Upper lobe of right lung (tissue), 1 donor: ENCODE measurements at regions not wholly inside any gene's neighbourhood (a gene's known extent, or its start where the extent isn't known, plus 50 kb on each side); places are given as distances from the start of the nearest gene placed in this dataset.

Experiments
- ATAC-seq: fragments of 200-7000 bp; cut with Tn5 transposase; one replicate; pipeline ENCODE4 v1.9.1; 2020; ENCODE audit warnings: mild to moderate bottlenecking, moderate library complexity
- DNase-seq: peaks from one replicate; pipeline ENCODE4 v3.0.0-alpha.2; 2020
- H3K27ac ChIP-seq: fragments of 200-600 bp; one replicate; pipeline ENCODE4 v1.8.0; 2022
- H3K27me3 ChIP-seq: fragments of 200-600 bp; one replicate; pipeline ENCODE4 v1.8.0; 2022; ENCODE audit warnings: mild to moderate bottlenecking
- H3K36me3 ChIP-seq: fragments of 200-600 bp; one replicate; pipeline ENCODE4 v1.8.0; 2022
- H3K4me1 ChIP-seq: fragments of 200-600 bp; one replicate; pipeline ENCODE4 v1.8.0; 2022
- H3K4me3 ChIP-seq: fragments of 200-600 bp; one replicate; pipeline ENCODE4 v1.8.0; 2022; ENCODE audit warnings: mild to moderate bottlenecking
- H3K9me3 ChIP-seq: fragments of 200-600 bp; one replicate; pipeline ENCODE4 v1.8.0; 2022
- intact Hi-C: fragments of 100-400 bp; cut with DNase I; formaldehyde crosslinking; loops from one replicate; pipeline ENCODE4 v1.11.0; 2022
- TF ChIP-seq, protein P1 (sequence below): fragments of 200-600 bp; IDR thresholded peaks from one replicate; pipeline ENCODE4 v1.8.0; 2022; ENCODE audit warnings: antibody characterized with exemption
- donor health status: DM: no; HTN: yes; CAD: no; lungs with severe emphysema.

DNA sequence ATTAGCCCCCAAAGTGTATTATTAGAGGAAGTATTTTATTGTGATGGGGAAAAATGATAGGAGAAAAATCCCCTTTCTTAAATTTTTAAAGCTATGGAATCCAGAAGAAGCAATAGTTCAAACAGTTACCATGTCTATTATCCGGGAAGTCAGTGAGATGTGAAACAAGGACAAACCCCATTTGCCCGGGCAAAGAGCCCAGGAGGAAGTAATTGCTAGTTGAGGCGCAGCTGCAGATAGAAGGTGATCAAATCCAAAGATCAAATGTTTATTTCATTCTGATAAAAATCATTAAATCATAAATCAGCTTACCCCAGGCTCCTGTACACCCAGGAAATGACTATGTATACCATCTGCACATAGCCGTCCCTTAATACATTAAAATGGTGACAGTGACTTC is 204.0 kb upstream of the CRBN start:
- H3K4me1 ChIP-seq = no peaks in the 10 kb centered on the region
- H3K36me3 ChIP-seq = no peaks in the 10 kb centered on the region

DNA sequence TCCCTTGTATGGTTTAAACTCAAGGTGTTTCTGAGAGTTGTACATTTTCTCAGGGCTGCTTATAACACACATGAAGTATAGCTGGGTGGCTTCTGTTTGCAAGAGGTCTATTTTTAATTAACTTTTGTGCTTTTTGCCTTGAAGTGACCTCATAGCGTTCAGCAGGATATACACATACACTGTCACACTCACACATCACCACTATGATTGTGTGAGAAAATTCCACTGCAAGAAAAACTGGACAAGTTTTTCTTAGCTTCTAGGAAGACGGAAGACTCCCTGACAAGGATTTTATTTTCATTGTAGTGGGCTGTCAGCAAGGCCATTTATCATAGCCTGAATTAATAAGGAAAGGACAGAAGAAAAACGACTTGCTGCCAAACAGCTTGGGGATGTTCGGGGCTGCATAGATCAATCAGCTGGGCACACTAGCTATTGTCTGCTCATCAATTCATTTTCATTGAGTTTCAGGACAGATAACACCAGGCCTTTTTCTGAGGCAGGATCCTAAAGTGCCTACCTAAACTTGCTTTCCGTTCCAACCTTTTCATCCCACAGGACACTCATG is 192.8 kb upstream of the CRBN start:
- no peak overlapping the region for H3K4me3 ChIP-seq
- ATAC-seq (no peak), DNase-seq (no peak)
- intact Hi-C loops = no loop called here
- no peaks in the 10 kb centered on the region for H3K36me3 ChIP-seq
- no peaks in the 10 kb centered on the region for H3K4me1 ChIP-seq
- H3K27me3 ChIP-seq = no peaks in the 10 kb centered on the region
- TF ChIP-seq, protein P1, sequence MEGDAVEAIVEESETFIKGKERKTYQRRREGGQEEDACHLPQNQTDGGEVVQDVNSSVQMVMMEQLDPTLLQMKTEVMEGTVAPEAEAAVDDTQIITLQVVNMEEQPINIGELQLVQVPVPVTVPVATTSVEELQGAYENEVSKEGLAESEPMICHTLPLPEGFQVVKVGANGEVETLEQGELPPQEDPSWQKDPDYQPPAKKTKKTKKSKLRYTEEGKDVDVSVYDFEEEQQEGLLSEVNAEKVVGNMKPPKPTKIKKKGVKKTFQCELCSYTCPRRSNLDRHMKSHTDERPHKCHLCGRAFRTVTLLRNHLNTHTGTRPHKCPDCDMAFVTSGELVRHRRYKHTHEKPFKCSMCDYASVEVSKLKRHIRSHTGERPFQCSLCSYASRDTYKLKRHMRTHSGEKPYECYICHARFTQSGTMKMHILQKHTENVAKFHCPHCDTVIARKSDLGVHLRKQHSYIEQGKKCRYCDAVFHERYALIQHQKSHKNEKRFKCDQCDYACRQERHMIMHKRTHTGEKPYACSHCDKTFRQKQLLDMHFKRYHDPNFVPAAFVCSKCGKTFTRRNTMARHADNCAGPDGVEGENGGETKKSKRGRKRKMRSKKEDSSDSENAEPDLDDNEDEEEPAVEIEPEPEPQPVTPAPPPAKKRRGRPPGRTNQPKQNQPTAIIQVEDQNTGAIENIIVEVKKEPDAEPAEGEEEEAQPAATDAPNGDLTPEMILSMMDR = no peak
- no peaks in the 10 kb centered on the region for H3K9me3 ChIP-seq
- no peak overlapping the region for H3K27ac ChIP-seq

More for the DNA sequence above, 204.0 kb upstream of the CRBN start:
- Histone ChIP-seq H3K4me3 (no peak overlapping the region), H3K27ac (no peak overlapping the region), H3K9me3 (no peaks in the 10 kb centered on the region), H3K27me3 (no peaks in the 10 kb centered on the region)
- ATAC-seq = no peak
- intact Hi-C loops = no loop called here
- TF ChIP-seq, protein P1 = no peak
- no peak for DNase-seq

DNA sequence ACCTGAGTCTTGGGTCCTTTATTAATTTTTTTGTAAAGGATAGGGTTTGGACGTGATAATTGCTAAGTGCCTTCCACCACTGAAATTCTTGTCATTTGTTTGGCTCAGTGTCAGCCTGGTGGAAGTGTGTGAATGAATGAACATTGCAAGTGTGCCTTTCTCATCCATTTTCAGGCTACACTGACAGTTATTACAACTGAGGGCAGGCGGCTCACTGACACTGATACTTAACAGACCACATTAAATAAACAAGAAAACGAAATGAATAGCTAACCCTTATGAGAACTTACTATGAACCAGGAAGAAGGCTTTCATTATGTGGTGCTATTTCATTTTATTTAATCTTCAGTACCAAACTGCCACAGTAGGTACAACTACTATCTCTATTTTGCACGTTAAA is 188.8 kb upstream of the CRBN start:
- H3K27me3 ChIP-seq = no peaks in the 10 kb centered on the region
- no peak overlapping the region for H3K27ac ChIP-seq
- no peak overlapping the region for H3K4me3 ChIP-seq
- no peaks in the 10 kb centered on the region for H3K9me3 ChIP-seq
- no peaks in the 10 kb centered on the region for H3K36me3 ChIP-seq
- DNase-seq (no peak), ATAC-seq (no peak)
- intact Hi-C loops = no loop called here
- TF ChIP-seq, protein P1 = no peak
- no peaks in the 10 kb centered on the region for H3K4me1 ChIP-seq

DNA sequence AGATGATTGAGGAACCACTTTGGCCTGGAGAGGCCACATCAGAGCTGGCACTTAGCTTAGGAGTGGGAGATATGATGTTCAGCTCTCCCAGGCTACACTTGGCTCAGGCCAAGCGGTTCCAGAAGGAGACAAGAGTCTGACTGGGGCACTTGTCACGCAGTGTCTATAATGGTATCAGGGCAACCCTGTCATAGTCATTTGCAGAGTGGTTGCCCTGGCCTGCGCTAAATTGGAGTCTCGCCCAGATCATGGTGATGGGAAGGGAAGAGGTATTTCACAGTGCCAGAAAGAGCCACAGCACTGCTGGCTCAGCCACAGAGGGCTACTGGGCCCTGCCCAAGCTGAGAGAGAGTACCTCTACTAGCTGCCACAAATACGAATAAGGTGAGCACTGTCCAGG is 186.9 kb upstream of the CRBN start:
- intact Hi-C loops = no loop called here
- no peak overlapping the region for H3K4me3 ChIP-seq
- TF ChIP-seq, protein P1 = no peak
- H3K36me3 ChIP-seq = no peaks in the 10 kb centered on the region
- H3K27me3 ChIP-seq = no peaks in the 10 kb centered on the region
- no peak overlapping the region for H3K27ac ChIP-seq
- DNase-seq (no peak), ATAC-seq (peak; percentile 21)
- H3K9me3 ChIP-seq = no peaks in the 10 kb centered on the region
- no peaks in the 10 kb centered on the region for H3K4me1 ChIP-seq

DNA sequence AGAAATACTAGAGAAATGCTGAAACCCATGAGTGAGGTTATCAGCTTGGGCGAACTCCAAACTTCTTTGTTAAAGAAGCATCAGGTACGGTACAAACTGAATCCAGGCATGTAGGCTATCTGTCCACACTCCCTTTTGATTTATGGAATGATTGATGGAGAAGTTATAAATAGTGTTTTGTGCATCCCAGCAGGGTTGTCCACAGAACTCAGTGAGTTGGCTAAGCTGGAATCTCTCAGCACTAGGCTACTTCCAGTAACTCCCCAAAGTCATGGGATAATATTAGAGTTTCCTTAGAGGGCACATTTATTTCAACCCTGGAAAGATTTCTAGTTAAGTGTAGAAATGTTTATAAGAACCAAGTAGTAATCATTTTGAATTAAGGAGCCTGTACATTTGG is 186.2 kb upstream of the CRBN start:
- DNase-seq (no peak), ATAC-seq (no peak)
- H3K4me1 ChIP-seq = no peaks in the 10 kb centered on the region
- intact Hi-C loops = no loop called here
- TF ChIP-seq, protein P1 = no peak
- H3K4me3 ChIP-seq = no peak overlapping the region
- H3K36me3 ChIP-seq = no peaks in the 10 kb centered on the region
- H3K9me3 ChIP-seq = no peaks in the 10 kb centered on the region
- H3K27ac ChIP-seq = no peak overlapping the region
- H3K27me3 ChIP-seq = no peaks in the 10 kb centered on the region

DNA sequence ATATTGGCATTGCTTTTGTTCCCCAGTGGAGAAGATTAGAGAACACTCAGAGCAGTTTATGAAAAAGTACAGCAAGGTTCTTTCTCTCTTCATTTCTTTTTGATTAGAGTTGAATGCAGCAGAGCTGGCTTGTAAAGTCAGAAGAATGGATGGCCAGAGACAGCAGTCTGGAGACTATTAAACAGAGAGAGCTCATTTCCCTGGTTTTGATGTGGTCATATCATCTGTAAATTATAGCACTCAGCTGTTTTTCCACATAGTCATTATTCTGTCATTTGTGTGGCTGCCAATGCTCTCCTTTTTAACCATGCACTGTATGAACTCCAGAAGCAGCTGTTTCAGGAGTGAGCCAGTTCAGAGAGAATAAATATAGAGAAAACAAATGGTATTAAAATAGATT is 177.4 kb upstream of the CRBN start:
- intact Hi-C loops = no loop called here
- Histone ChIP-seq H3K4me1 (no peaks in the 10 kb centered on the region), H3K9me3 (no peaks in the 10 kb centered on the region), H3K27me3 (no peaks in the 10 kb centered on the region), H3K4me3 (no peak overlapping the region), H3K36me3 (no peaks in the 10 kb centered on the region), H3K27ac (no peak overlapping the region)
- TF ChIP-seq, protein P1 = no peak
- no peak for ATAC-seq
- DNase-seq = no peak
